Lower leg skin (tissue), 4 donors: ENCODE measurements at regions not wholly inside any gene's neighbourhood (a gene's known extent, or its start where the extent isn't known, plus 50 kb on each side); places are given as distances from the start of the nearest gene placed in this dataset.

Source experiments
- DNase-seq, 2 donors: peaks; one replicate each; pipeline ENCODE4 v3.0.0-alpha.2; 2019; ENCODE audit warnings: low spot score in 2 of 2
- H3K4me3 ChIP-seq: fragments of 200-600 bp; sonication (generic); 2 replicates; pipeline ENCODE4 v1.5.1; 2017; ENCODE audit warnings: mild to moderate bottlenecking, low read depth; ENCODE audit not compliant: poor library complexity, severe bottlenecking
- CTCF ChIP-seq, 3 donors: fragments of 450-650 bp; IDR thresholded peaks; one replicate each; pipeline ENCODE4 v1.5.1; 2016; ENCODE audit warnings: antibody characterized with exemption in 3 of 3, mild to moderate bottlenecking in 3 of 3, moderate library complexity in 2 of 3
- POLR2A ChIP-seq, 2 donors: fragments of 450-650 bp; IDR thresholded peaks; one replicate each; pipeline ENCODE4 v1.6.1; 2016 to 2017; ENCODE audit warnings: antibody characterized with exemption in 2 of 2, mild to moderate bottlenecking in 1 of 2, moderate library complexity in 1 of 2
- WGBS, 2 donors: methylation state at CpG; one replicate each; pipeline ENCODE4 v1.1.5; 2018; 5-methylcytosine and 5-hydroxymethylcytosine counted together
- intact Hi-C: fragments of 100-400 bp; cut with DNase I; formaldehyde crosslinking; loops from one replicate; pipeline ENCODE4 v1.15.0; 2023; ENCODE audit warnings: low total_unique reads

GRCh38 chr4:183563874-183564273, 59.0 kb downstream of the ING2 start:
- TF ChIP-seq POLR2A (IDR thresholded peaks at IDR 0.05) = no peak
- no peak for TF ChIP-seq CTCF (IDR thresholded peaks at IDR 0.05)
- intact Hi-C loops = no loop called here
- DNase-seq = peak in 1 of 2 donors; percentile 45
- whole genome bisulfite sequencing, 2 donors = 22 to 32% methylated on average over 5 of the region's 5 CpGs
- H3K4me3 ChIP-seq = no peak overlapping the region

- peak in 1 of 2 donors; percentile 28 for DNase-seq
- TF ChIP-seq CTCF (IDR thresholded peaks at IDR 0.05) (no peak), POLR2A (IDR thresholded peaks at IDR 0.05) (no peak)
- WGBS, 2 donors = 39 to 43% methylated on average over 10 of the region's 10 CpGs
Observed at GRCh38 chr4:183571350-183571941, 66.6 kb downstream of the ING2 start.

GRCh38 chr4:183576701-183577404, 72.0 kb downstream of the ING2 start:
- intact Hi-C loops = no loop called here
- DNase-seq = no peak
- WGBS, 2 donors = 78 to 83% methylated on average over 6 of the region's 6 CpGs
- no peak overlapping the region for H3K4me3 ChIP-seq
- TF ChIP-seq CTCF (IDR thresholded peaks at IDR 0.05) = no peak
- TF ChIP-seq POLR2A (IDR thresholded peaks at IDR 0.05) = no peak

More at GRCh38 chr4:183571350-183571941, 66.6 kb downstream of the ING2 start:
- intact Hi-C loops = no loop called here
- no peak overlapping the region for H3K4me3 ChIP-seq

GRCh38 chr4:183580370-183580769, 75.5 kb downstream of the ING2 start:
- intact Hi-C loops = no loop called here
- DNase-seq = no peak
- no peak overlapping the region for H3K4me3 ChIP-seq
- TF ChIP-seq POLR2A (IDR thresholded peaks at IDR 0.05) = no peak
- no peak for TF ChIP-seq CTCF (IDR thresholded peaks at IDR 0.05)
- WGBS, 2 donors = 84 to 93% methylated on average over 3 of the region's 3 CpGs

GRCh38 chr4:183580849-183581248, 76.0 kb downstream of the ING2 start:
- DNase-seq = no peak
- H3K4me3 ChIP-seq = no peak overlapping the region
- no peak for TF ChIP-seq CTCF (IDR thresholded peaks at IDR 0.05)
- no peak for TF ChIP-seq POLR2A (IDR thresholded peaks at IDR 0.05)
- intact Hi-C loops = no loop called here
